WERI-Rb-1 (cell line): ENCODE measurements at regions not wholly inside any gene's neighbourhood (a gene's known extent, or its start where the extent isn't known, plus 50 kb on each side); places are given as distances from the start of the nearest gene placed in this dataset.

Experiments
- DNase-seq: peaks from one replicate; pipeline ENCODE4 v3.0.0-alpha.2; 2020
- H3K27ac ChIP-seq: fragments of 250-450 bp; sonication (Bioruptor Pico); 2 replicates; pipeline ENCODE4 v1.5.1; 2020; ENCODE audit warnings: mild to moderate bottlenecking, moderate library complexity
- H3K27me3 ChIP-seq: fragments of 250-450 bp; sonication (Bioruptor Pico); 2 replicates; pipeline ENCODE4 v1.5.1; 2021; ENCODE audit warnings: mild to moderate bottlenecking, low read depth, moderate library complexity; ENCODE audit not compliant: insufficient read depth, severe bottlenecking
- H3K36me3 ChIP-seq: fragments of 250-450 bp; sonication (Bioruptor Pico); 2 replicates; pipeline ENCODE4 v1.5.1; 2020; ENCODE audit warnings: mild to moderate bottlenecking, moderate library complexity
- H3K4me3 ChIP-seq: 2 replicates; pipeline ENCODE4 v1.5.1; 2011; ENCODE audit warnings: low read depth, mild to moderate bottlenecking, control low read depth, low read length
- H3K9me3 ChIP-seq: fragments of 250-450 bp; sonication (Bioruptor Pico); 2 replicates; pipeline ENCODE4 v1.5.1; 2021; ENCODE audit warnings: mild to moderate bottlenecking, moderate library complexity; ENCODE audit not compliant: severe bottlenecking
- CTCF ChIP-seq: IDR thresholded peaks from 2 replicates; pipeline ENCODE4 v1.5.1; 2011; ENCODE audit warnings: low read depth, mild to moderate bottlenecking, control low read depth, inconsistent platforms, low read length

- Histone ChIP-seq H3K27ac (no peak overlapping the region), H3K9me3 (no peaks in the 10 kb centered on the region), H3K27me3 (no peaks in the 10 kb centered on the region), H3K4me3 (no peak overlapping the region), H3K36me3 (no peaks in the 10 kb centered on the region)
- no peak for TF ChIP-seq CTCF
- DNase-seq: no peak
These were observed 174.1 kb upstream of the CSF3R start for GRCh38 chr1:36656838-36657237.

DNA sequence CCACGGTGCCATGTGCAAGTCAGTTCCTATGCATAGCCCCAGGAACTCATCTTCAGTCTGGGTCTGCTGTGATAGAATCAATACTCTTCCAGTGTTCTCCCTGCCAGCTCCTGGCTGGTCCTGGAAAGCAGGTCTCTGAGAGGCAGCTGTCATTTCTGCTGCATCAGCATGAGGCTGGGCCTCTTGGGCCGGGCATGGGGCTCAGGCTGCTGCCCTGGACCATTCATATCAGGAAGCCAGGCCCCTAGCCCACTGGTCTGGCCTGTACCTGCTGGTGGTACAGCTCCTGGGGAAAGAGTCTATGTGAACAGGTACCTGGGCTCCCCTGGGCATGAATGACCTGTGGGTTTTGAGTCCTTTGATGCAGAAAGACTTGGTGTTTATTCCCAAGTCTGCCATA lies 173.6 kb upstream of the CSF3R start:
- H3K9me3 ChIP-seq: no peaks in the 10 kb centered on the region
- H3K27me3 ChIP-seq: no peaks in the 10 kb centered on the region
- H3K36me3 ChIP-seq: no peaks in the 10 kb centered on the region
- no peak overlapping the region for H3K27ac ChIP-seq
- no peak for TF ChIP-seq CTCF
- no peak for DNase-seq
- no peak overlapping the region for H3K4me3 ChIP-seq

- H3K9me3 ChIP-seq: no peaks in the 10 kb centered on the region
- H3K4me3 ChIP-seq: no peak overlapping the region
- H3K27ac ChIP-seq: no peak overlapping the region
- no peaks in the 10 kb centered on the region for H3K27me3 ChIP-seq
- H3K36me3 ChIP-seq: no peaks in the 10 kb centered on the region
- no peak for TF ChIP-seq CTCF
- no peak for DNase-seq
These were observed 171.9 kb upstream of the CSF3R start for GRCh38 chr1:36654586-36654985.

- no peaks in the 10 kb centered on the region for H3K36me3 ChIP-seq
- TF ChIP-seq CTCF: no peak
- no peaks in the 10 kb centered on the region for H3K27me3 ChIP-seq
- H3K27ac ChIP-seq: no peak overlapping the region
- no peak for DNase-seq
- no peak overlapping the region for H3K4me3 ChIP-seq
- H3K9me3 ChIP-seq: no peaks in the 10 kb centered on the region
These were observed 171.1 kb upstream of the CSF3R start for GRCh38 chr1:36653850-36654249.

DNA sequence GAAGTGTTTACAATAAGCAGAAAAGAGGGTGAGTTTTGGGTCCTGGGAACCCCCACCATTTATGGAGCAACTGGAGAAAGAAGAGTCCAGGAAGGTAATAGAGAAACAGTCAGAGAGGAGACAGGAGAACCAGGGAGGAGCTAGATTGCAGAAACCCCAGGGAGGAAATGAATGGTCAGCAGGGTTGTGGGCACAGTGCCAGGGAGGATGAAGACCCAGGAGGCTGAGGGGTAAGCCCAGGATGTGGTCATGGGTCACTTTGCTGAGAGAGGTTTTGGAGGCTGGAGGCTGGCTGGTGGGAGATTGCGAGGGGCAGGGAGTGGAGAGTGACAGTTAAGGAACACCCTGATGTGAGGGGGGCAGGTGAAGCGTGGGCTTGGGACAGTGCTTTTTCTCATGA lies 169.9 kb upstream of the CSF3R start:
- no peak for TF ChIP-seq CTCF
- Histone ChIP-seq H3K27me3 (no peaks in the 10 kb centered on the region), H3K36me3 (no peaks in the 10 kb centered on the region), H3K4me3 (no peak overlapping the region), H3K9me3 (no peaks in the 10 kb centered on the region), H3K27ac (no peak overlapping the region)
- no peak for DNase-seq

GRCh38 chr1:36652011-36652410 lies 169.3 kb upstream of the CSF3R start:
- DNase-seq: no peak
- no peak overlapping the region for H3K27ac ChIP-seq
- no peak for TF ChIP-seq CTCF
- no peaks in the 10 kb centered on the region for H3K27me3 ChIP-seq
- no peak overlapping the region for H3K4me3 ChIP-seq
- no peaks in the 10 kb centered on the region for H3K36me3 ChIP-seq
- H3K9me3 ChIP-seq: no peaks in the 10 kb centered on the region
